Hepatocyte (in vitro differentiated cells): ENCODE measurements at regions not wholly inside any gene's neighbourhood (a gene's known extent, or its start where the extent isn't known, plus 50 kb on each side); places are given as distances from the start of the nearest gene placed in this dataset.

Source experiments
- DNase-seq: peaks from one replicate; pipeline ENCODE4 v3.0.0-alpha.2; 2016; ENCODE audit warnings: low spot score
- H2AFZ ChIP-seq: fragments of 200-600 bp; sonication (generic); 2 replicates; pipeline ENCODE4 v1.6.0; 2016; ENCODE audit warnings: antibody characterized with exemption, mild to moderate bottlenecking
- H3K27ac ChIP-seq: fragments of 200-600 bp; sonication (generic); 2 replicates; pipeline ENCODE4 v1.5.1; 2016; ENCODE audit warnings: mild to moderate bottlenecking
- H3K27me3 ChIP-seq: fragments of 200-600 bp; sonication (generic); 2 replicates; pipeline ENCODE4 v1.6.1; 2016
- H3K36me3 ChIP-seq: fragments of 200-600 bp; sonication (generic); replicated peaks from 2 replicates; pipeline ENCODE4 v1.5.1; 2016; ENCODE audit warnings: low read depth; ENCODE audit not compliant: insufficient read depth
- H3K4me1 ChIP-seq: fragments of 200-600 bp; sonication (generic); 2 replicates; pipeline ENCODE4 v1.5.1; 2016; ENCODE audit warnings: mild to moderate bottlenecking, moderate library complexity; ENCODE audit not compliant: insufficient read depth
- H3K4me2 ChIP-seq: fragments of 200-600 bp; sonication (generic); 2 replicates; pipeline ENCODE4 v1.6.0; 2016
- H3K4me3 ChIP-seq: fragments of 200-600 bp; sonication (generic); 2 replicates; pipeline ENCODE4 v1.5.1; 2016; ENCODE audit warnings: mild to moderate bottlenecking
- H3K79me2 ChIP-seq: fragments of 200-600 bp; sonication (generic); 2 replicates; pipeline ENCODE4 v1.6.0; 2017; ENCODE audit warnings: mild to moderate bottlenecking
- H3K9me2 ChIP-seq: fragments of 200-600 bp; sonication (generic); replicated peaks from 2 replicates; pipeline ENCODE4 v1.6.0; 2017; ENCODE audit warnings: mild to moderate bottlenecking; ENCODE audit not compliant: insufficient read depth
- H3K9me3 ChIP-seq: fragments of 200-600 bp; sonication (generic); 2 replicates; pipeline ENCODE4 v1.5.1; 2016; ENCODE audit warnings: low read depth, mild to moderate bottlenecking
- H4K20me1 ChIP-seq: fragments of 200-600 bp; sonication (generic); 2 replicates; pipeline ENCODE4 v1.6.0; 2016; ENCODE audit warnings: mild to moderate bottlenecking; ENCODE audit not compliant: insufficient read depth, poor library complexity, severe bottlenecking
- CTCF ChIP-seq: fragments of 200-600 bp; sonication (generic); IDR thresholded peaks from 2 replicates; pipeline ENCODE4 v1.5.1; 2016; ENCODE audit warnings: antibody characterized with exemption, mild to moderate bottlenecking; ENCODE audit not compliant: poor library complexity
- EZH2 ChIP-seq: fragments of 200-600 bp; sonication (generic); IDR thresholded peaks from 2 replicates; pipeline ENCODE4 v1.6.1; 2016; ENCODE audit warnings: antibody characterized with exemption, mild to moderate bottlenecking, borderline replicate concordance
- EZH2phosphoT487 ChIP-seq: fragments of 200-600 bp; sonication (generic); IDR thresholded peaks from one replicate; pipeline ENCODE4 v1.6.1; 2018; ENCODE audit warnings: antibody characterized with exemption, mild to moderate bottlenecking, low read depth, moderate library complexity; ENCODE audit not compliant: unreplicated experiment, severe bottlenecking
- WGBS: methylation state at CpG from one replicate; pipeline ENCODE4 v1.1.6; 2016; ENCODE audit warnings: low lambda C conversion rate; ENCODE audit errors: missing lambda C conversion rate; 5-methylcytosine and 5-hydroxymethylcytosine counted together

- Histone ChIP-seq H3K4me1 (no peaks in the 10 kb centered on the region), H3K27me3 (no peaks in the 10 kb centered on the region), H3K36me3 (no peaks in the 10 kb centered on the region), H3K79me2 (no peaks in the 10 kb centered on the region), H3K4me2 (no peak overlapping the region), H4K20me1 (no peaks in the 10 kb centered on the region), H3K9me2 (no peaks in the 10 kb centered on the region), H3K4me3 (no peak overlapping the region), H3K27ac (no peak overlapping the region), H3K9me3 (no peaks in the 10 kb centered on the region), H2AFZ (no peak overlapping the region)
- 58% methylated on average over 4 of the region's 4 CpGs for WGBS
- DNase-seq = no peak
- TF ChIP-seq CTCF (no peak), EZH2 (no peak), EZH2phosphoT487 (no peak)
Measured at GRCh38 chr4:176508780-176509331, 189.1 kb downstream of the SPCS3 start.

GRCh38 chr4:176525576-176525975, 205.8 kb downstream of the SPCS3 start:
- Histone ChIP-seq H4K20me1 (no peaks in the 10 kb centered on the region), H3K36me3 (no peaks in the 10 kb centered on the region), H3K4me3 (no peak overlapping the region), H3K4me1 (peaks cover 4% of the 10 kb centered on the region), H3K27ac (no peak overlapping the region), H3K79me2 (no peaks in the 10 kb centered on the region), H3K9me2 (no peaks in the 10 kb centered on the region), H3K9me3 (no peaks in the 10 kb centered on the region), H3K4me2 (no peak overlapping the region), H3K27me3 (no peaks in the 10 kb centered on the region), H2AFZ (no peak overlapping the region)
- 68% methylated on average over 2 of the region's 2 CpGs for WGBS
- no peak for DNase-seq
- TF ChIP-seq EZH2 (no peak), EZH2phosphoT487 (no peak), CTCF (no peak)

- no peaks in the 10 kb centered on the region for H3K9me2 ChIP-seq
- no peak overlapping the region for H2AFZ ChIP-seq
- WGBS = 55% methylated on average over 5 of the region's 5 CpGs
- DNase-seq = no peak
- no peaks in the 10 kb centered on the region for H3K36me3 ChIP-seq
- H3K27ac ChIP-seq = no peak overlapping the region
- H3K9me3 ChIP-seq = no peaks in the 10 kb centered on the region
- H3K4me2 ChIP-seq = no peak overlapping the region
- no peaks in the 10 kb centered on the region for H3K79me2 ChIP-seq
- H3K27me3 ChIP-seq = no peaks in the 10 kb centered on the region
- no peak for TF ChIP-seq EZH2phosphoT487
- no peak for TF ChIP-seq CTCF
- TF ChIP-seq EZH2 = no peak
- H3K4me3 ChIP-seq = no peak overlapping the region
- peaks cover 4% of the 10 kb centered on the region for H3K4me1 ChIP-seq
- no peaks in the 10 kb centered on the region for H4K20me1 ChIP-seq
Measured at GRCh38 chr4:176526704-176527103, 206.9 kb downstream of the SPCS3 start.

GRCh38 chr4:176529574-176529973, 209.8 kb downstream of the SPCS3 start:
- no peaks in the 10 kb centered on the region for H3K9me3 ChIP-seq
- no peak overlapping the region for H3K4me2 ChIP-seq
- no peak for DNase-seq
- H4K20me1 ChIP-seq = no peaks in the 10 kb centered on the region
- TF ChIP-seq EZH2 (no peak), CTCF (no peak), EZH2phosphoT487 (no peak)
- no peak overlapping the region for H3K4me3 ChIP-seq
- H2AFZ ChIP-seq = no peak overlapping the region
- H3K79me2 ChIP-seq = no peaks in the 10 kb centered on the region
- H3K27ac ChIP-seq = no peak overlapping the region
- H3K27me3 ChIP-seq = no peaks in the 10 kb centered on the region
- H3K36me3 ChIP-seq = no peaks in the 10 kb centered on the region
- peaks cover 4% of the 10 kb centered on the region for H3K4me1 ChIP-seq
- no peaks in the 10 kb centered on the region for H3K9me2 ChIP-seq
